ENCODE measurements at regions not wholly inside any gene's neighbourhood (a gene's known extent, or its start where the extent isn't known, plus 50 kb on each side); places are given as distances from the start of the nearest gene placed in this dataset.

- Mint-ChIP-seq H3K27me3 (ENCODE audit: unreplicated experiment) (peaks cover 25% of the 10 kb centered on the region), H3K4me3 (ENCODE audit: unreplicated experiment) (no peak overlapping the region), H3K4me1 (ENCODE audit: unreplicated experiment) (no peaks in the 10 kb centered on the region), H3K9me3 (ENCODE audit: unreplicated experiment) (no peaks in the 10 kb centered on the region), H3K27ac (ENCODE audit: unreplicated experiment) (no peak overlapping the region), H3K36me3 (ENCODE audit: unreplicated experiment) (no peaks in the 10 kb centered on the region)
- no peak for DNase-seq (ENCODE audit: extremely low spot score, unreplicated experiment)
- TF ChIP-seq, protein P1, sequence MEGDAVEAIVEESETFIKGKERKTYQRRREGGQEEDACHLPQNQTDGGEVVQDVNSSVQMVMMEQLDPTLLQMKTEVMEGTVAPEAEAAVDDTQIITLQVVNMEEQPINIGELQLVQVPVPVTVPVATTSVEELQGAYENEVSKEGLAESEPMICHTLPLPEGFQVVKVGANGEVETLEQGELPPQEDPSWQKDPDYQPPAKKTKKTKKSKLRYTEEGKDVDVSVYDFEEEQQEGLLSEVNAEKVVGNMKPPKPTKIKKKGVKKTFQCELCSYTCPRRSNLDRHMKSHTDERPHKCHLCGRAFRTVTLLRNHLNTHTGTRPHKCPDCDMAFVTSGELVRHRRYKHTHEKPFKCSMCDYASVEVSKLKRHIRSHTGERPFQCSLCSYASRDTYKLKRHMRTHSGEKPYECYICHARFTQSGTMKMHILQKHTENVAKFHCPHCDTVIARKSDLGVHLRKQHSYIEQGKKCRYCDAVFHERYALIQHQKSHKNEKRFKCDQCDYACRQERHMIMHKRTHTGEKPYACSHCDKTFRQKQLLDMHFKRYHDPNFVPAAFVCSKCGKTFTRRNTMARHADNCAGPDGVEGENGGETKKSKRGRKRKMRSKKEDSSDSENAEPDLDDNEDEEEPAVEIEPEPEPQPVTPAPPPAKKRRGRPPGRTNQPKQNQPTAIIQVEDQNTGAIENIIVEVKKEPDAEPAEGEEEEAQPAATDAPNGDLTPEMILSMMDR (IDR thresholded peaks at IDR 0.05): no peak
Observed at GRCh38 chr10:62895063-62895462, 78.9 kb upstream of the EGR2 start.

GRCh38 chr10:62894156-62894555 is 78.0 kb upstream of the EGR2 start:
- Mint-ChIP-seq H3K27me3 (ENCODE audit: unreplicated experiment) (peaks cover 20% of the 10 kb centered on the region), H3K4me3 (ENCODE audit: unreplicated experiment) (no peak overlapping the region), H3K4me1 (ENCODE audit: unreplicated experiment) (no peaks in the 10 kb centered on the region), H3K9me3 (ENCODE audit: unreplicated experiment) (no peaks in the 10 kb centered on the region), H3K36me3 (ENCODE audit: unreplicated experiment) (no peaks in the 10 kb centered on the region), H3K27ac (ENCODE audit: unreplicated experiment) (no peak overlapping the region)
- TF ChIP-seq, protein P1 (IDR thresholded peaks at IDR 0.05): no peak
- no peak for DNase-seq (ENCODE audit: extremely low spot score, unreplicated experiment)

GRCh38 chr10:62893036-62893435 is 76.9 kb upstream of the EGR2 start:
- TF ChIP-seq, protein P1 (IDR thresholded peaks at IDR 0.05): no peak
- Mint-ChIP-seq H3K36me3 (ENCODE audit: unreplicated experiment) (no peaks in the 10 kb centered on the region), H3K27ac (ENCODE audit: unreplicated experiment) (no peak overlapping the region), H3K4me1 (ENCODE audit: unreplicated experiment) (no peaks in the 10 kb centered on the region), H3K27me3 (ENCODE audit: unreplicated experiment) (peaks cover 25% of the 10 kb centered on the region), H3K4me3 (ENCODE audit: unreplicated experiment) (no peak overlapping the region), H3K9me3 (ENCODE audit: unreplicated experiment) (no peaks in the 10 kb centered on the region)
- no peak for DNase-seq (ENCODE audit: extremely low spot score, unreplicated experiment)

GRCh38 chr10:62890395-62890794 is 74.2 kb upstream of the EGR2 start:
- H3K4me1 Mint-ChIP-seq (ENCODE audit: unreplicated experiment): peaks cover 6% of the 10 kb centered on the region

GRCh38 chr10:62887642-62888041 is 71.5 kb upstream of the EGR2 start:
- TF ChIP-seq, protein P1 (IDR thresholded peaks at IDR 0.05): no peak
- Mint-ChIP-seq H3K9me3 (ENCODE audit: unreplicated experiment) (no peaks in the 10 kb centered on the region), H3K4me3 (ENCODE audit: unreplicated experiment) (no peak overlapping the region), H3K27ac (ENCODE audit: unreplicated experiment) (no peak overlapping the region), H3K27me3 (ENCODE audit: unreplicated experiment) (peaks cover 30% of the 10 kb centered on the region), H3K4me1 (ENCODE audit: unreplicated experiment) (peaks cover 6% of the 10 kb centered on the region), H3K36me3 (ENCODE audit: unreplicated experiment) (no peaks in the 10 kb centered on the region)
- DNase-seq (ENCODE audit: extremely low spot score, unreplicated experiment): no peak

More at GRCh38 chr10:62890395-62890794, 74.2 kb upstream of the EGR2 start:
- no peak overlapping the region for H3K27ac Mint-ChIP-seq (ENCODE audit: unreplicated experiment)
- TF ChIP-seq, protein P1 (IDR thresholded peaks at IDR 0.05): no peak
- DNase-seq (ENCODE audit: extremely low spot score, unreplicated experiment): no peak
- H3K9me3 Mint-ChIP-seq (ENCODE audit: unreplicated experiment): no peaks in the 10 kb centered on the region
- H3K36me3 Mint-ChIP-seq (ENCODE audit: unreplicated experiment): no peaks in the 10 kb centered on the region
- H3K27me3 Mint-ChIP-seq (ENCODE audit: unreplicated experiment): peaks cover 23% of the 10 kb centered on the region
- no peak overlapping the region for H3K4me3 Mint-ChIP-seq (ENCODE audit: unreplicated experiment)

Data from osteocyte (in vitro differentiated cells).